GM18511 (cell line): ENCODE measurements at regions not wholly inside any gene's neighbourhood (a gene's known extent, or its start where the extent isn't known, plus 50 kb on each side); places are given as distances from the start of the nearest gene placed in this dataset.

ENCODE experiments used
- ATAC-seq: cut with Tn5 transposase; IDR thresholded peaks from one replicate; pipeline ENCODE4 v1.9.1; 2021; ENCODE audit warnings: mild to moderate bottlenecking, moderate library complexity; ENCODE audit not compliant: unreplicated experiment

DNA sequence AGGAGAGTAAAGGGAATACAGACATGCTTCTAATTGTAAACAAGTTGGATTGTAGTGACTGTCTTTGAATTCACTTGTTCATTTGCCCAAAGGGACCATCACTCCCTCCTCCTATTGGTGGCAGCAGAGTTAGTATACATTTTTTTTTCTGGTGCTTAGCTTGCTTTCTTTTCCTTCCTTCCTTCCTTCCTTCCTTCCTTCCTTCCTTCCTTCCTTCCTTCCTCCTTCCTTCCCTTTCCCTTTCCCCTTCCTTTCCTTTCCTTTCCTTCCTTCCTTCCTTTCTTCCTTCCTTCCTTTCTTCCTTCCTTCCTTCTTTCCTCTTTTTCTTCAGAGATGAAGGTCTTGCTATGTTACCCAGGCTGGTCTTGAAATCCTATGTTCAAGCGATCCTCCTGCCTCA is 94.8 kb upstream of the ATP6AP2 start:
- no peak for ATAC-seq

DNA sequence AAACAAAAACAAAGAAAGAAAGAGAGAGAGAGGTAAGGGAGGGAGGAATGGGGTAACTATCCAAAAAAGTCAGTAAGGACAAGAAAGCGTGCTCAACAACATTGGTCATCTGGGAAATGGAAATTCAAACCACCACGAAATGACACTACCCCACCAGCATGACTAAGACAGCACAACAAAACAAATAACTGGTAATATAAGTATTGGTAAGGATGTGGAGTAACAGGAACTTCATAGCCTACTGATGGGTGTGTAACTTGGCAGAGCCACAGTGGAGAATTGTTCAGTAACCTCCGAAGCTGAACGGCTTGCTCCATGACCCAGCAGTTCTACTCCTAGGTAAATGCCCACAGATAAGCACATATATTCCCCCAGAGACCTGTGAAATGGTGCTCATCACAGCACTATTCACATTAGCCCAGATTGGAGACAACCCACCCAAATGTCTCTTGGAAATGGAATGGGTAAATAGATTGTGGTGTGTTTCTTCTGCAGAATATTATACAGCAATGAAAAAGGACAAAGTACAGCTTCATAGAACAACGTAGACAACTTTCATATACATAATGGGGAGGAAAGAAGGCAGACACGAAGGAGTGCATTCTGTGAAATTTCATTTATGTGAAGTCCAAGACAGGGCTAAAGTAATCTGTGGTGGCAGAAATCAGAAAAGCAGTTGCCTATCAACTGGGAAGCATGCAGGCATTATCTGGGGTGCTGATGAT is 95.5 kb upstream of the ATP6AP2 start:
- no peak for ATAC-seq

DNA sequence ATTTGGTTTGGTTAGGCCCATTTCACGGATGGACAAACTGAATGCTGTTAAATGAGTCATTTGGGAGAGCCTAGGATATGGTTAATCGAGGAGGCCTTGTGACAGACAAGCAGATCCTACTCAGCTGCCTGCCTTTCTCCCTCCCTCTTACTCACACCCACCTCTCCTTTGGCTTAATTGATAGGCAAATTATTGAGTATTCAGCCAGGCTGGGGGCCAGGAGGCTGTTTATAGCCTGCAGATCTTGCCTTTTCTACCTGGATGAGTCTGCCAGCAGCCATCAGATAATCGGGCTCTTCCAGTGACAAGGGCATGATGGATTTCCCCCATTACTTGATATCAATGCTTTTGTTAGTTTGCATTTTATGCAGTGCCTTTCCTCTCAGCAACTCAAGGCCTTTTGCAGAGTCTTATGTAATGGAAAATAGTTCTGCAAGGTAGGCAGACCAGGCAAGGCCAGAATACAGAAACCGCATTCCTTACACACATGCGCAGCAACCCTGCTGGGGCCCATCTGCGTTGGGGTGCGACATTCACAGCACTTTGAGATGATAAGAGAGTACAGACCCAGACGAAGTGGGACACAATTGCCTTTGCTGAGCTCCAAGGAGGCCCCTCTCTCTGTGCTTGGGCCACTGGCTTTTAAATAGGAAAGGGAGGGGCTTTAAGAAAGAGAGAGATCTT is 96.2 kb upstream of the ATP6AP2 start:
- no peak for ATAC-seq

DNA sequence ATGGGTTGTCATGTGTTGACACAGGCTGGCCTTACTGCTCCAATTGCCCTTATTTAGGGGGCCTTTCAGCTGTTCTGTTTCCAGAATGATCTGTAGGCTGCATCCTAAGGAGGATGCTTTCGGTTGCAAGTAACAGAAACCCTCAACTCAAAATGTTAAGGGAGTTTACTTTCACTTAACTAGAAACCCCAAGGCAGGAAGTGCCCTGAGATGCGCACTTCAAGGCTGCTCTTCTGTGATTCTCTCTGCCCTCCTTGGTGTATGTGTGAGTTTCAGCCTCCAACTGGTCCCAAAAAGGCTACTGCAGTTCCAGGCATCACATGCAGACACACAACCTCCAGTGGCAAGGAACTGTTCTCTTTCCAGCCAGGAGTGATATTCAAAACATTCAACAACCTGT is 97.3 kb upstream of the ATP6AP2 start:
- no peak for ATAC-seq

DNA sequence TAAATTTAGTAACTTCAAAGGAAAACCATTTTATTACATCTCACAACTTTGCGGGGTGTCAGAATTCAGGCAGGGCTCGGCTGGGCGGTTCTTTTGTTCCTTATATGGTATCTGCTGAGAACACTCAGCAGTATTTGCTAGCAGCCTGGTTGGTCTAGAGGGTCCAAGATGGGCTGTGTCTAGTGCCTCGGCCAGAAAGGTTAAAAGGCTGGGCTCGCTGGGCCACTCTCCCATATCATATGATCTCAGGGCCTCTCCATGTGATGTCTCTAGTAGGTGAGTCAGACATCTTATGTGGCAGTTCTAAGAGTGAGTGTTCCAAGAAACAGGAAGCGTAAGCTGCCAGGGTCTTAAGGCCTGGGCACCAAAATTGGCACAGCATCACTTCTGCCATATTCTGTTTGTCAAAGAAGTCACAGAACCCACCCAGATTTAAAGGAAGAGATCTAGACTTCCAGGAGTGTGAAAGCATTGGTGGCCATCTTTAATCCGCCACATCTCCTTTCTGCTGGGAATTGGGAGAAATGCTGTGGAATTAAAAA is 100.9 kb upstream of the ATP6AP2 start:
- no peak for ATAC-seq

DNA sequence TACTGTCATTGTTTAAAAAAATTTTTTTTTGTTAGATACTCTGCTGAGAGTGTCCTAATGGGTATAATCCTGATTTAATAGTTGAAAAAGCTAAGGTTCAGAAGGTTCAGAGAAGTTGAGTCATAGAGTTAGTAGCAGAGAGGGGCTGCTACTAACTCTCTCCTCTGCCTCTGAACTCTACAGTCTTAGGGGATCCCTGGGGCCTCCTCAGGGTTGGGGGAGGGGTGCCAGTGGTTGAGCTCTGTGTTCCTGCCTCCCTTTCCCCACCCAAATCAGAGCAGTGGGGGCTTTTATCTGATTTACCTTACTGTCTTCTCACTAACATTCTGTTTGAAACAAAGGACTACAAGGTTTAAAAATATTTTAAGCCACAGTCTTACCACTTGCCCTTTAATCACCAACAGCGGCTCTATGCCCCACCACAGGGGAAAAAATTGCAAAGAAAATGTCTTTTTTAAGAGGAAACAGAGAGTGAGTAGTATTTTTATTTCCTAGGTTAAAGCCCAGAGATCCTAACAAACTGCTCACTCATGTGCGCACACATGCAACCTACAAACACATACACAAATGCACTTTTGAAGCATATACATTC is 102.2 kb upstream of the ATP6AP2 start:
- no peak for ATAC-seq

DNA sequence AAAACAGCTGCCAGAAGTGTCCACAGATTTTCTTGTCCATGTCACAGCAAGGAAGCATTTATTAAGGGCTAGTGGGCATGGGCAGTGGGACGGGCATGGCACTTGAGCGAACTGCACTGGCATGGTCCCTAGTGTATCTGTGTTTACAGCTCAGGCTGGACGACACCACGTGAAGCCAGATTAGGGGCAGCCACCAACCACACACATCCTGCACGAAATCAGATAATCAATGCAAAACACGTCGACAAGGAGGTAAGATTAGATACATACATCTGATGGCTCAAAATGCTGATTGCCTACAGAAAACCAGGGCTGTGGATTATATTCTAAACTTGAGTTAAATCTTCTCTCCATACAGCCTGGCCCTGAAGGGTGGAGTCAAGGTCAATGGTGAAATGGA is 103.8 kb upstream of the ATP6AP2 start:
- ATAC-seq = no peak

DNA sequence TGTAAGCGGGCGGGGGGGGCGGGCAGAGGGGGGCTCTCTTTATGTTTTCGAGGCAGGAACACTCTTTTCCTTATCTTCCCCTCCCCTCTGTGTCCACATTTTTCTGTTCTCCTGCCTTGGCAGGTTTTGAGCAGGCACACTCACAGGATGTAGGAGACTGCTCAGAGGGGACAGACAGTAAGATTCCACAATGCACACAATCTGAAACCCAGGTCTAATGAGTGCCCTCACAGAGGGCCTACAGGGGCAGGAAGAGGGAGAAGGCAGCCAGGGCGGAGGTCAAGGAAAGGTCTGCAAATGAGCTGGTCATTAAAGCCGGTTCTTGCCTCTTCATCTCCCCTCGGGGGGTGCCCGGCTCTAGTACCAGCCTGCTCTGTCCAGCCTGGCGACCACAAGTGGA is 106.1 kb upstream of the ATP6AP2 start:
- ATAC-seq = no peak

DNA sequence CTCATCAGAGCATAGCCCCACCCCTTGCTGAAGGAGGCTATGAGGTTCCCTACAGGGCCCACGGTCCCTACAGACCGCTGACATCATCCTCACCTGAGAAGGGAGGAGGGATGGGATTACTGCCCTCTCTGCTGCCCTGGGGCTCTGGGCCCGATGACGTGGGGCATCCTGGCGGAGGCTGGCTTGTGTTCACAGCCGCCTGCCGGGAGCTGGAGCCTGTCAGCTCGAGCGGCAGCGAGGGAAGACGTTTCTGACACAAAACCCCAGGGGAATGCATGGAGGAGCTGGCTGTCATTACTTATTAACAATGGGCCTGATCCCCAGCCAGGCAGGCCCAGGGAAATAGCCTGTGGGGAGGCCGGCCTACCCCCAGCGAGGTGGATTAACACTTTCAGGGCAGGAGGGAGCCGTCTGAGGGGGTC is 106.6 kb upstream of the ATP6AP2 start:
- no peak for ATAC-seq

DNA sequence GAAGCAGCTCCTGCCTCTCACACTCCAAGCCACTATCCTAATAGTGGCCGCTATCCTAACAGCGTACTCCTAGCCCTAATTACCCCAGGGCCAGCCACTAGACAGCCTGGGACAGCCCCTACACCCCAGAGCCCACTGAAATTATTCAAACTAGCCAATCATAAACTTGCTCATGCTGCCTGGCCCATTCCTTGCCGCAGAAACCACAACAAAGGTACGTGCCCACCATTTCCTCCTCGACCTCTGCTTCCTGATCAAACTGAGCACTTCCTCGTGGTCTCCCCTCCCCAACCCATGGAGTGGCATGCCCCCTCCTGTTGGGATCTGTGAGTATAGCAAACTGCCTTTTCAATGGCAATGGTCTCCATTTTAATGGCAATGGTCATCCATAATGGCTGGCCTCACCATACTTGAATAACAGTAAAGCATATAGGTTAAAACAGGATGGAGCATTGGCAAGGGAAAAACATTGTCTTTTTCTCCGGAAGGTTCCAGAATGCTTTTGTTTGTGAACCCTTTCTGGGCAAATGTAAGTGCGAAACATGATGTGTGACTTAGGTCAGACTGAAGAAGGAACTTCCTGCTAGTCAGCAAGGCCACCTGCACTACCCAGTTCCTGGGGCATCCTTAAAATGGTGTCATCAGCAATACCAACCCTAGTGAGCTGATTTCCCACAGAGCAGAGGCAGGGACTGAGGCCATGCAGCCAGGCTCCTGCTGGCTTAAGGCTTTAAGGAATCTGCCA is 107.1 kb upstream of the ATP6AP2 start:
- ATAC-seq = no peak

DNA sequence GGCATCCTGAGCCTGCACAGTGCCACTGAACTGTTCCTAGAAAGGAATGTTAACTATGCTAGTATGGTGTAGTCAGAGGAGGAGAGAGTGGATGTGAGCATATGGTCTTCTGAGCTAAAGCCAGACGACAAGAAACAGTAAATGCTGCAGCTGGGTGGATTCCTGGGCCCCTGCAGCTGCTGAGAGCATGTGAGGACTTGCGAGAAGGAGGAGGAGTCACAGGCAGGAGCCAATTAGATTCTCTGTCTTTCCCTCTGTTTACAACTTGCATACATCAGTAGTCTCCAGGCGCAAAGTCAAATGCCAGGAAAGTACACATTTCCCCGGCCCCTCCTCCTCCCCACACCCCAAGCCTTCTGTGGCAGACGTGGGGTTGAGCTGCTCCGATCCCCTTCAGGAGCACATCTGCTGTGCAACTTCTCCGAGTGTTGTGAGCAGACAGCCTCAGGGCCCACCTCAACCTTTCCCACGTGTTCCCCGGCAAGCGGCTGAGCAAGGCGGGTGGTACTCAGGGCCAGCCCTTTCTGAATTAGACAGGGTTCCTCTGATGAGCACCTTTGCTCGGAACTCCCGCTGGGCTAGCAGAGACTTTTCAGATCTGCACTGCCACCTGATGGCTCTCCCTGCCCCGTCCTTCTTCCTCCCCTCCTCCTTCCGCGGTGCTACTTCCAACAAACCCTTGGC is 108.7 kb upstream of the ATP6AP2 start:
- peak; percentile 60 for ATAC-seq

DNA sequence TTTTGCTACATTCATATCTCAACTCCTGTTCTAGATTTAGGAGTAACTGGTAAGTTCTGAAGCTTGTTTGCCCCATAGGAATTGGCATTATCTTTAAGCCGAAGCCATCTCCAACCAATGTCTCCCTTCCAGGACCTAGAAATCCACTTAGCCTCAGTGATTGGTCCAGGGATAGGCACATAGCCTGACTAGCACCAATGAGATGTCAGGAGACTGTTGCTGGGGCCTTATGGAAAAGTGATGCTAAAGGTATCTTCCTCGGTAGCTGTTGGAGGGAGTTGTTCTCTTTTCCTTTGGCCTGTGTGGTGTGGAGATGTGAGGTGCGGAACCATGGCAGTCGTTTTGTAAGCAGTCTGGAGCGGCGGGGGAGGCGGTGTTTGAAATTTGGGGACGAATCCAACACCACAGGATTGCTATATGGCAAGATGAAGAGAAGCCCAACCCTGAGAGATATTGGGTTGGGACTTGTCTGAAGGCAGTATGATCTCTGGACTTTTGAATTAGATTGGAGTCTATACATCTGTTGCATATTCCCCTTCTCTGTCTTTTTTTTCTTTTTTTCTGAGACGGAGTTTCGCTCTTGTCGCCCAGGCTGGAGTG is 109.8 kb upstream of the ATP6AP2 start:
- no peak for ATAC-seq

DNA sequence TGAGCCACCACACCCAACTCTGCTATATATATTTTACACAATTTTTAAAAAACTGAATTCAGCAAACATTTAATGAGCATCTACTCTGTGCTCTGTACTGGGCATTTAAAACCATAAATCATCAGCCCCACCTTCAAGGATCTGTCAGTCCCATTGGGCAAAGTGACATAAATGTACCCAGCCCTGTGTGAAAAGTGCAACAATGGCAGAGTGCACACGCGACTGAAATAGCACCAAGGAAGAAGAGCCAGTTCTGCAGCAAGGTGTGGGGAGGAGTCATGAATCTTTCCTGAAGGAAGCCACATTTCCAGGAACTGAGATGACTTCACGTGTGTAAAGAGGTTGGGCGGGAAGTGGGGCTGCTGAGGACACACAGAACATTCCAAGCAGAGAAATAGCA is 111.5 kb upstream of the ATP6AP2 start:
- no peak for ATAC-seq

DNA sequence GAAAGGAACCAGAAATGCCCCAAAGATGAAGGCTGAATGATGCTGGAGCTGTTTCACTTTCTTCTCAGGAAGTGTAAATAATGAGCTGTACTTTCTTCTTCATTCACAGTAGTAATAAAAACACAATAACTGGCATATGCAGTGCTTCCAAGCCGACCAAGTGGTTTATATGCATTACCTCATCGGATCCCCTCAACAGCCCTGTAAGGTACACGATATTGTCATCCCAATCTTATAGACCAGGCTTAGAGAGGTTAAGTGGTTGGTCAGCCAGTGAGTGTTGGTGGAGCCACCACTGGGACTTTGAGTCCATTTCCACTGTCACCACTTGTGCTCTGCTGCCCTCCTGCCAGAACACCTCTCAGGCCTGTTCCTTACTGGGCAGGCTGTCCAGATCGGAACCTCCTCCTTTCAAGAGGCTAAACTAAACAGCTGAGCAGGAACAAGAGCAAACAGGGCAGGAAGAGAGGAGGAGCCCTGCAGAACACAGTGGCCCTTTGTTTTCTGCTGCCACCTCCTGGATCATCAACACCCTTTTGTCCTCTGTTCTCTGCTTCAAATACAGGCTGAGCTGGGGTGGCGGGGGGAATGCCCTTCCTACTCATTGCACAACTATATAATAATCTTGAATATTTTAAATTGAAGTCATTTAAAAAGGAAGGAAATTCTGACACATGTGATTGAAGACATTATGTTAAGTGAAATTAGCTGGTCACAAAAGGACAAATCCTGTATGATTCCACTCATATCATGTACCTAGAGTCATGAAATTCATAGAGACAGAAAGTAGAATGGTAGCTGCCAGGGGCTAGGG is 112.5 kb upstream of the ATP6AP2 start:
- peak; percentile 66 for ATAC-seq

DNA sequence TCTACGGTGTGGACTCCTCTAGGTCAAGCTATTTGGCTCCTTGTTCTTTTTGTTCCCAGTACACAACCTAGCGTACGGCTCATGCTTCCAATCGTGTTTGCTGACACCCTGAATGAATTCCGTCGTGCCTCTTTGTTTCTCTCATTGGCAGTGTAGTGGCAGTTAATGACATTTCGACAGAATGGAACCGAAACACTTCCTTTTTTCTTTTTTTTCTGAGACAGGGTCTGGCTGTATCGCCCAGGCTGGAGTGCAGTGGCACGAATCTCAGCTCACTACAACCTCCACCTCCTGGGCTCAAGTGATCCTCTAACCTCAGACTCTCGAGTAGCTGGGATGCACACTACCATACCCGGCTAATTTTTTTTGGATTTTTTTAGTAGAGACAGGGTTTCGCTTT is 113.3 kb upstream of the ATP6AP2 start:
- no peak for ATAC-seq

DNA sequence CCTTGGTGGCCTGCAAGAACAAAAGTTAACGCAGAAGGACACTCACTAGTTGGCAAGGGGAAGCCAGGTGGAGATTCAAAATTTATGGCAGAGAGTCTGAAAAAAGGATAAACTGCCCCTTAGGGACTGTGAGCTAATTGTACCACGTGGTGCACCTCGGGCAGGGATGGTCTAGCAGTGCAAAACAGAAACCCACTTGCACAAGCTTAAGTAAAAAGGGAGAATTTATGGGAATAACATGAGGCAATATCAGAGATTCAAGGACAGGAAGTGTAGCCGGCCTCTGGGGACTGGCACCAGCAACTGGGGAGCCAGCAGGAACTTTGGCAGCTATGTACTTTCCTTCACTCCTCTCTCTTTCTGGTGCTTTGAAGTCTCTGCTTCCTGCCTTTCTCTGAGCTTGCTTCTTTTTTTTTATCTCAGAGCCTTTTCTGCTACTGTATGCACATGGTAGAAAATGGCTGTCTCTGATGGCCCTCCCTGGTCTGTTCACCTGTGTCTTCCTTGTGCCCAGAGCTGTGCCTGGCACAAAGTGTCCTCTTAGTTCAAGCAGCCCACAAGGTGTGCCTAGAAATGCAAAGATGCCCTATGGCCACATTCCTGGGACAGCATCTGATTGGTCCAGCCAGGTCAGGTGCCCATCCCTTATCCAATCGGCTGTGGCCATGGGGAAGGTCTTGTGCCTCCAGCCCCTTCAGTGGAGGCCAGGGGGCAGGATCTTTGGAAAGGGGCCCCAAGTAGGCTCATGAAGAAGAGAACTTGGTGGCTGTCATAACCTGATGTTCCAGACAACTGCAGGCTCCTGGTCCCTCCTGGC is 114.8 kb upstream of the ATP6AP2 start:
- ATAC-seq = no peak

DNA sequence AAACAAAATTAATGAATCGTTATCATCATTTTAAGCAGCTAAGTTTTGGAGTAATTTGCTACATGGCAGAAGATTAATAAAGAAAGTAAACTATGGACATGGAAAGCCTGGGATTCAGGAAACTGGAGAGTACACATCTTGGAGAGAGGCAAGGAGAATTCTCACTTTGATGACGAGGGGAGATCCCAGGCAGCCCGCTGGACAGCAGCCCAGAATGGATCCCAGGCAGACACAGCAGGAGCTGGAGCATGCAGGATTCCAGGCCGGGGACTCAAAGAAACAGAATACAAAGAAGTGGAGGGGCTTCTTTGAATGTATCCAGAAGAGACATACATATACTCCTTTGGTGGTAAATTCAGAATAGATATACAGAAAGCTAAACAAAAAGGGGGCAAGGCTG is 118.0 kb upstream of the ATP6AP2 start:
- ATAC-seq = no peak

DNA sequence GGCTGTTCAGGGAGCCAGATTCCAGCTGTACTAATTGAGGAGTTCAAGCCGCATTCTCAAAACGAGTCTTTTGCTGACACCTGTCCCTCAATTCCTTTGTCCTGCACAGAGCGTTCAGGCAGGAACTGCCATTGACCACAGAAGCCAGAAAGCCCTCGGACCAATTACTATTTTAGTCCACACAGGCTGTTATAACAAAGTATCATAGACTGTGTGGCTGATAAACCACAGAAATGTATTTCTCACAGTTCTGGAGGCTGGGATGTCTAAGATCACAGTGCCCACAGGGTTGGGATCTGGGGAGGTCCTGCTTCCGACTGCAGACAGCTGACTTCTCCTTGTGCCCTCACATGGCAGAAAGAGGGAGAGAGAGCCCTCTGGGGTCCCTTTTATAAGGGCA is 119.8 kb upstream of the ATP6AP2 start:
- no peak for ATAC-seq
